Gastroesophageal sphincter (tissue), 3 donors: ENCODE measurements at regions not wholly inside any gene's neighbourhood (a gene's known extent, or its start where the extent isn't known, plus 50 kb on each side); places are given as distances from the start of the nearest gene placed in this dataset.

Experiments
- CTCF ChIP-seq, 4 experiments: fragments of 200-600 bp in 2 of 4; fragments of 450-650 bp in 2 of 4; sonication (generic) in 1 of 4; IDR thresholded peaks; one replicate each; pipeline ENCODE4 v1.5.1; 2017 to 2019; ENCODE audit warnings: antibody characterized with exemption in 4 of 4, mild to moderate bottlenecking in 2 of 4, moderate library complexity in 2 of 4
- POLR2A ChIP-seq, 2 donors: fragments of 450-650 bp; IDR thresholded peaks; one replicate each; pipeline ENCODE4 v1.6.1; 2017; ENCODE audit warnings: antibody characterized with exemption in 2 of 2, mild to moderate bottlenecking in 2 of 2, moderate library complexity in 1 of 2
- POLR2AphosphoS5 ChIP-seq: sonication (generic); formaldehyde crosslinking; IDR thresholded peaks from one replicate; pipeline ENCODE4 v1.6.1; 2017; ENCODE audit warnings: antibody characterized with exemption

GRCh38 chr4:97330917-97331316, 812.4 kb downstream of the STPG2 start:
- TF ChIP-seq POLR2A (IDR thresholded peaks at IDR 0.05): no peak
- TF ChIP-seq CTCF (IDR thresholded peaks at IDR 0.05): no peak
- no peak for TF ChIP-seq POLR2AphosphoS5
